GM23248 (cell line): ENCODE measurements at regions not wholly inside any gene's neighbourhood (a gene's known extent, or its start where the extent isn't known, plus 50 kb on each side); places are given as distances from the start of the nearest gene placed in this dataset.
A peak's percentile ranks its signal among the peaks of the same experiment; 100 is the strongest.

ENCODE experiments used
- DNase-seq: peaks from one replicate; pipeline ENCODE4 v3.0.0-alpha.2; 2015
- H2AFZ ChIP-seq: fragments of 200-600 bp; sonication (generic); 2 replicates; pipeline ENCODE4 v1.6.1; 2016; ENCODE audit warnings: antibody characterized with exemption
- H3F3A ChIP-seq: fragments of 200-600 bp; sonication (generic); 2 replicates; pipeline ENCODE4 v1.6.1; 2016; ENCODE audit warnings: mild to moderate bottlenecking, antibody characterized with exemption, mixed run types; ENCODE audit not compliant: insufficient read depth
- H3K27ac ChIP-seq: fragments of 200-600 bp; sonication (generic); 2 replicates; pipeline ENCODE4 v1.5.1; 2016; ENCODE audit warnings: mild to moderate bottlenecking
- H3K27me3 ChIP-seq: fragments of 200-600 bp; sonication (generic); replicated peaks from 2 replicates; pipeline ENCODE4 v1.6.1; 2016; ENCODE audit warnings: mild to moderate bottlenecking; ENCODE audit not compliant: insufficient read depth
- H3K36me3 ChIP-seq: fragments of 200-600 bp; sonication (generic); 2 replicates; pipeline ENCODE4 v1.6.1; 2016; ENCODE audit warnings: low read depth, mild to moderate bottlenecking
- H3K4me1 ChIP-seq: fragments of 200-600 bp; sonication (generic); 2 replicates; pipeline ENCODE4 v1.6.1; 2016; ENCODE audit warnings: mild to moderate bottlenecking; ENCODE audit not compliant: insufficient read depth
- H3K4me2 ChIP-seq: fragments of 200-600 bp; sonication (generic); one replicate; pipeline ENCODE4 v1.6.1; 2016; ENCODE audit warnings: mild to moderate bottlenecking; ENCODE audit not compliant: unreplicated experiment
- H3K4me3 ChIP-seq: fragments of 200-600 bp; sonication (generic); 2 replicates; pipeline ENCODE4 v1.5.1; 2016; ENCODE audit warnings: mild to moderate bottlenecking
- H3K79me2 ChIP-seq: fragments of 200-600 bp; sonication (generic); 2 replicates; pipeline ENCODE4 v1.6.1; 2016; ENCODE audit warnings: mild to moderate bottlenecking; ENCODE audit not compliant: insufficient read depth
- H3K9ac ChIP-seq: fragments of 200-600 bp; sonication (generic); 2 replicates; pipeline ENCODE4 v1.6.1; 2016; ENCODE audit warnings: mild to moderate bottlenecking
- H3K9me2 ChIP-seq: fragments of 200-600 bp; sonication (generic); 2 replicates; pipeline ENCODE4 v1.6.1; 2016; ENCODE audit warnings: mixed run types, mild to moderate bottlenecking, moderate library complexity; ENCODE audit not compliant: insufficient read depth
- H3K9me3 ChIP-seq: fragments of 200-600 bp; sonication (generic); one replicate; pipeline ENCODE4 v1.6.1; 2017; ENCODE audit warnings: low read depth
- H4K20me1 ChIP-seq: fragments of 200-600 bp; sonication (generic); 2 replicates; pipeline ENCODE4 v1.6.0; 2016; ENCODE audit not compliant: insufficient read depth
- EZH2 ChIP-seq: fragments of 200-600 bp; sonication (generic); IDR thresholded peaks from 2 replicates; pipeline ENCODE4 v1.6.1; 2018; ENCODE audit warnings: antibody characterized with exemption, mild to moderate bottlenecking; ENCODE audit not compliant: insufficient read depth, poor library complexity, severe bottlenecking
- EZH2phosphoT487 ChIP-seq: fragments of 200-600 bp; sonication (generic); IDR thresholded peaks from 2 replicates; pipeline ENCODE4 v1.6.1; 2018; ENCODE audit warnings: antibody characterized with exemption, moderate library complexity, mild to moderate bottlenecking, low read depth; ENCODE audit not compliant: insufficient read depth
- WGBS, 2 experiments: methylation state at CpG; one replicate each; pipeline ENCODE4 v1.1.6; 2015 to 2017; ENCODE audit warnings: low lambda C conversion rate in 2 of 2, low coverage in 1 of 2; ENCODE audit errors: missing lambda C conversion rate in 2 of 2; 5-methylcytosine and 5-hydroxymethylcytosine counted together
- in situ Hi-C: fragments of 300-500 bp; cut with MboI; formaldehyde crosslinking; loops from 2 replicates; pipeline ENCODE4 v1.15.0; 2020

DNA sequence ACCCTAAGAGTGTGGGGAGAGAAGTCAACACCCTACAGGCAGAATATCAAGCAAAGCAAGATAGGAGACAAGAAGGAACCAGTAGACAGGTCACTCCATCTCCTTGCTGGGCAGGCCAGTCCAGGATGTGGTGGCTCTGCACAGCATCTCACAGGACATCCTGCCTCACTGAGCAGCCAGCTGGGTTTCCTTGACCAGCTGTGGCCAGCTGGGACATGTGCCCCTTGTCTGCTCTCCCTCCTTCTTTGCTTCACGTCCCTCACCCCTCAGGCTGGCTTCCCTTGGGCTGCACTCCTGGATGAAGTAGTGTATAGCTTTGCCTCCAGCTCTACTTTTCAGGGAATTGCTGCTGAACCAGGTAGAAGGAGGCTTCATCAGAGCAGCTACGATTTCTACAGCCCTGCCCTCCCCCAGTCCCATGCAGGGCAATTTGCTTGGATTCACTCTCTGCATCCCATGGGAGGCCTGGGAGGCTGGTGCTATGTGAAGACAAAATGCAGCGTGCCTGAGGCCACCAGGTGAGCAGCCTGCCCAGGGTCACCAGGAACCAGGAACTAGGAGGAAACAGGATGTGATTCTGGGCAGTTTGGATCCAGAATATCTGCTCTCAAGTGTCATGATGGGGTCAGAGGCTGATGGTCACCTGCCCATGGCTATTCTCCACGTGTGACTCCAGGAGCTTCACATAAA lies 110.0 kb upstream of the PMEPA1 start:
- H3K36me3 ChIP-seq = no peaks in the 10 kb centered on the region
- in situ Hi-C loops = no loop called here
- H3K9me3 ChIP-seq = no peaks in the 10 kb centered on the region
- no peak overlapping the region for H2AFZ ChIP-seq
- WGBS, 2 experiments = 55 to 58% methylated on average over 4 of the region's 4 CpGs
- H3K4me2 ChIP-seq = no peak overlapping the region
- no peak overlapping the region for H3K27ac ChIP-seq
- DNase-seq = no peak
- H3K4me1 ChIP-seq = no peaks in the 10 kb centered on the region
- no peaks in the 10 kb centered on the region for H3K9me2 ChIP-seq
- no peaks in the 10 kb centered on the region for H3K79me2 ChIP-seq
- H3K27me3 ChIP-seq = peaks cover 31% of the 10 kb centered on the region
- TF ChIP-seq EZH2 = no peak
- TF ChIP-seq EZH2phosphoT487 = no peak
- H3F3A ChIP-seq = no peaks in the 10 kb centered on the region
- no peak overlapping the region for H3K9ac ChIP-seq
- no peaks in the 10 kb centered on the region for H4K20me1 ChIP-seq
- no peak overlapping the region for H3K4me3 ChIP-seq

DNA sequence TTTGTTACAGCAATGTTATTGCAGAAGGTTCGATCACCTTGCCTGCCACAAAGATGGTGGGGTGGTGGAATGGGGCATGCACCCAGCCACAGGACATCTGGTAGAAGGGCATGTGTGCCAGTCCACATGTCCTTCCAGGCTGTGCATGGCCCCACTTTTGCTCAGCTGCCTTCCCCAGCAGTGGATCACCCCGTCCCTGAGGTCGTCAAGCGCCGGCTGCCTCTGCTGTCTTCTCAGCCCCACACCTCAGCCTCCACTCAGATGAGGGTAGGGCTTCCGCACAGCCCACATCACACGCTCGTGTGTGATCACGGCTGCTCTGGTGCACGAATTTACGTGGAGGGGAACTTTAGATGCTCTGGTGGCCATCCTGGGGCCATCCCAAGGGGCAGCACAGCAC lies 109.5 kb upstream of the PMEPA1 start:
- H3F3A ChIP-seq = no peaks in the 10 kb centered on the region
- no peaks in the 10 kb centered on the region for H3K9me3 ChIP-seq
- no peak overlapping the region for H2AFZ ChIP-seq
- H3K9ac ChIP-seq = no peak overlapping the region
- no peak for DNase-seq
- no peaks in the 10 kb centered on the region for H4K20me1 ChIP-seq
- no peak overlapping the region for H3K27ac ChIP-seq
- H3K4me2 ChIP-seq = no peak overlapping the region
- H3K36me3 ChIP-seq = no peaks in the 10 kb centered on the region
- in situ Hi-C loops = no loop called here
- no peaks in the 10 kb centered on the region for H3K79me2 ChIP-seq
- no peak for TF ChIP-seq EZH2phosphoT487
- no peak for TF ChIP-seq EZH2
- no peak overlapping the region for H3K4me3 ChIP-seq
- H3K9me2 ChIP-seq = no peaks in the 10 kb centered on the region
- no peaks in the 10 kb centered on the region for H3K4me1 ChIP-seq
- 88 to 93% methylated on average over 11 of the region's 11 CpGs for WGBS, 2 experiments
- peaks cover 31% of the 10 kb centered on the region for H3K27me3 ChIP-seq

DNA sequence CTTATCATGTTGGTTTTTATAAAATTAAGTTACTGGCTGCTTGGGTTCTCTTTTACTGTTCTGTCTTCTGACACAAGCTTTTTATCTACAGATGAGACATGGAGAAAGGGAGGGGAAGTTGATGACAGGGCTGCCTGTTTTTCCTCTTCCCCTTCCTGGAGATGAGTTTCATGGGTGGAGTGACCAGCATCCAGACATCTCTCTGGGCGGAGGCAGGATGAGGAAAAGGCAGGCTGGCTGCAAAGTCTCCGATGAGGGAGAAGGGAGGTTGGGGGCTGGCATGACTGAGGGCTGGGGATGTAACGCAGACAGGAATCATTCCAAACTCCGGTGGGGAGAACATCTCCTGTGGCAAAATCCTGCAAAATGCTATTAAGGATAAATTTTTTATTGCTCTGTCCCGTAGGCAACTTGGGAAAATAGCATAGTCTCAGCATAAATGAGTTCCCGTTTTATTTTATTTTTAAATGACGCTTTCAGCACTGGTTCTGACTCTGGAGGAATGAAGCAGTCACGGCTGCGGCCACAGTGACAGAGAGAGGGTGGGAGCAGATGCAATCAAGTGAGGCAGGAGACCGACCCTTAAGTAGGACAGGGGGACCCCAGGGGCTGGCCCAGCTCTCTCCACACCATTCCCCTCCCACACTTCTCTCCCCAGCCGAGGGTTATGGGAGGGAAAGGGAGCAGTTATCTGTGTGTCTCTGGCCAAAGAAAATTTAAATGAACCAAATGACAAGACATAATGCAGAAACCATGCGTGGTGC lies 108.8 kb upstream of the PMEPA1 start:
- WGBS, 2 experiments = 21 to 24% methylated on average over 10 to 12 of the region's 12 CpGs
- no peaks in the 10 kb centered on the region for H3K36me3 ChIP-seq
- H3K79me2 ChIP-seq = no peaks in the 10 kb centered on the region
- H4K20me1 ChIP-seq = no peaks in the 10 kb centered on the region
- in situ Hi-C loops = no loop called here
- no peak overlapping the region for H2AFZ ChIP-seq
- H3F3A ChIP-seq = no peaks in the 10 kb centered on the region
- H3K4me3 ChIP-seq = no peak overlapping the region
- no peaks in the 10 kb centered on the region for H3K9me2 ChIP-seq
- no peaks in the 10 kb centered on the region for H3K9me3 ChIP-seq
- H3K4me2 ChIP-seq = no peak overlapping the region
- peaks cover 31% of the 10 kb centered on the region for H3K27me3 ChIP-seq
- DNase-seq = peak; percentile 49
- H3K9ac ChIP-seq = no peak overlapping the region
- H3K27ac ChIP-seq = no peak overlapping the region
- TF ChIP-seq EZH2 = no peak
- TF ChIP-seq EZH2phosphoT487 = no peak
- no peaks in the 10 kb centered on the region for H3K4me1 ChIP-seq

DNA sequence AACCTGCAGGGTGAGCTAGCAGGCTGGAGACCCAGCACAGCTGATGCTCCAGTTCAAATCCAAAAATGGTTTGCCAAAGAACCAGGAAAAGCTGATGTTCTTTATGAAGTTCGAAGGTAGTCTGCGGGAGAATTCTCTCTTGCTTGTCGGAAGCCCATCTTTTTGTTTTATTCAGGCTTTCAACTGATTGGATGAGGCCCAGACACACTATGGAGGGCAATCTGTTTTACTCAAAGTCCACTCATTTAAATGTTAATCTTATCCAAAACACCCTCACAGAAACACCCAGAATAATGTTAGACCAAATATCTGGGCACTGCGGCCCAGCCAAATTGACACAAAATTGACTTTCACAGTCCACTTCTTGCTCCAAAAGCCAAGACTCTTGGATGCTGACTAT lies 105.6 kb upstream of the PMEPA1 start:
- Histone ChIP-seq H3K9ac (no peak overlapping the region), H4K20me1 (no peaks in the 10 kb centered on the region), H3K9me3 (no peaks in the 10 kb centered on the region), H3K4me2 (no peak overlapping the region), H3K4me3 (no peak overlapping the region), H3F3A (no peaks in the 10 kb centered on the region), H3K27ac (no peak overlapping the region), H3K4me1 (no peaks in the 10 kb centered on the region), H3K9me2 (no peaks in the 10 kb centered on the region), H3K36me3 (no peaks in the 10 kb centered on the region), H3K27me3 (peaks cover 31% of the 10 kb centered on the region), H3K79me2 (no peaks in the 10 kb centered on the region), H2AFZ (no peak overlapping the region)
- in situ Hi-C loops = no loop called here
- DNase-seq = no peak
- TF ChIP-seq EZH2phosphoT487 = no peak
- TF ChIP-seq EZH2 = no peak
- WGBS, 2 experiments = 88 to 90% methylated on average over 4 of the region's 4 CpGs
